Chondrocyte (in vitro differentiated cells): ENCODE measurements at regions not wholly inside any gene's neighbourhood (a gene's known extent, or its start where the extent isn't known, plus 50 kb on each side); places are given as distances from the start of the nearest gene placed in this dataset.

ENCODE experiments used
- DNase-seq: peaks from one replicate; pipeline ENCODE4 v3.0.0; 2021; ENCODE audit warnings: mixed read lengths, low spot score
- H3K27ac Mint-ChIP-seq: one replicate; pipeline ENCODE4 v1.8.0; 2021; ENCODE audit warnings: mild to moderate bottlenecking, moderate library complexity, mixed read lengths; ENCODE audit not compliant: unreplicated experiment
- H3K27me3 Mint-ChIP-seq: 2 replicates; pipeline ENCODE4 v1.8.0; 2021; ENCODE audit warnings: low read depth, mixed read lengths
- H3K36me3 Mint-ChIP-seq: 2 replicates; pipeline ENCODE4 v1.8.0; 2021; ENCODE audit warnings: low read depth, mixed read lengths
- H3K4me1 Mint-ChIP-seq: 2 replicates; pipeline ENCODE4 v1.8.0; 2021; ENCODE audit warnings: low read depth, mild to moderate bottlenecking, mixed read lengths
- H3K4me3 Mint-ChIP-seq: one replicate; pipeline ENCODE4 v1.8.0; 2021; ENCODE audit warnings: mild to moderate bottlenecking, moderate library complexity, mixed read lengths; ENCODE audit not compliant: unreplicated experiment
- H3K9me3 Mint-ChIP-seq: 2 replicates; pipeline ENCODE4 v1.8.0; 2021; ENCODE audit warnings: low read depth, mixed read lengths
- CTCF ChIP-seq: fragments of 200-600 bp; sonication (generic); IDR thresholded peaks from 2 replicates; pipeline ENCODE4 v1.5.0; 2021; ENCODE audit warnings: antibody characterized with exemption, mild to moderate bottlenecking, moderate library complexity

GRCh38 chr12:60014436-60014835 is 418.6 kb downstream of the SLC16A7 start:
- Mint-ChIP-seq H3K36me3 (no peaks in the 10 kb centered on the region), H3K27me3 (no peaks in the 10 kb centered on the region), H3K4me3 (no peak overlapping the region), H3K27ac (no peak overlapping the region), H3K9me3 (no peaks in the 10 kb centered on the region), H3K4me1 (no peaks in the 10 kb centered on the region)
- no peak for DNase-seq
- no peak for TF ChIP-seq CTCF

- no peak overlapping the region for H3K4me3 Mint-ChIP-seq
- H3K9me3 Mint-ChIP-seq: peaks cover 5% of the 10 kb centered on the region
- no peak for DNase-seq
- H3K4me1 Mint-ChIP-seq: no peaks in the 10 kb centered on the region
- no peak for TF ChIP-seq CTCF
- no peaks in the 10 kb centered on the region for H3K36me3 Mint-ChIP-seq
- no peak overlapping the region for H3K27ac Mint-ChIP-seq
- H3K27me3 Mint-ChIP-seq: no peaks in the 10 kb centered on the region
Measured at GRCh38 chr12:60020068-60020467, 424.2 kb downstream of the SLC16A7 start.

GRCh38 chr12:60021235-60021634 is 425.4 kb downstream of the SLC16A7 start:
- no peak overlapping the region for H3K4me3 Mint-ChIP-seq
- no peaks in the 10 kb centered on the region for H3K36me3 Mint-ChIP-seq
- peaks cover 2% of the 10 kb centered on the region for H3K27me3 Mint-ChIP-seq
- H3K9me3 Mint-ChIP-seq: peaks cover 5% of the 10 kb centered on the region
- no peak for TF ChIP-seq CTCF
- H3K27ac Mint-ChIP-seq: no peak overlapping the region
- no peak for DNase-seq
- no peaks in the 10 kb centered on the region for H3K4me1 Mint-ChIP-seq

GRCh38 chr12:60027266-60027665 is 431.4 kb downstream of the SLC16A7 start:
- Mint-ChIP-seq H3K27ac (no peak overlapping the region), H3K4me1 (no peaks in the 10 kb centered on the region), H3K36me3 (no peaks in the 10 kb centered on the region), H3K27me3 (peaks cover 2% of the 10 kb centered on the region), H3K9me3 (peaks cover 7% of the 10 kb centered on the region), H3K4me3 (no peak overlapping the region)
- DNase-seq: no peak
- no peak for TF ChIP-seq CTCF

- Mint-ChIP-seq H3K36me3 (peaks cover 1% of the 10 kb centered on the region), H3K27ac (no peak overlapping the region), H3K27me3 (peaks cover 4% of the 10 kb centered on the region), H3K4me3 (no peak overlapping the region), H3K4me1 (no peaks in the 10 kb centered on the region), H3K9me3 (peaks cover 11% of the 10 kb centered on the region)
- DNase-seq: no peak
- TF ChIP-seq CTCF: no peak
Measured at GRCh38 chr12:60034147-60034546, 438.3 kb downstream of the SLC16A7 start.
